Naive thymus-derived CD8-positive, alpha-beta T cell (primary cell): ENCODE measurements at regions not wholly inside any gene's neighbourhood (a gene's known extent, or its start where the extent isn't known, plus 50 kb on each side); places are given as distances from the start of the nearest gene placed in this dataset.
A peak's percentile ranks its signal among the peaks of the same experiment; 100 is the strongest.

ENCODE experiments used
- ATAC-seq, 2 donors: fragments of 150-1000 bp; cut with Tn5 transposase in 1 of 2; sonication (Bioruptor Pico), chemical (Tn5 transposase) in 1 of 2; 1 replicate in 1 of 2; 2 replicates in 1 of 2; pipeline ENCODE4 v1.10.0; 2021; ENCODE audit warnings: mild to moderate bottlenecking in 2 of 2, moderate library complexity in 2 of 2
- POLR2A ChIA-PET: fragments of 350-600 bp; sonication (Branson Sonifier 250); formaldehyde crosslinking; loops from one replicate; lab custom pipeline; 2021; ENCODE audit warnings: antibody characterized with exemption; lab: Charles Lee
- DNase-seq, 10 donors: peaks; one replicate each; pipeline versions ENCODE4 v3.0.0 to v3.0.0-alpha.2; 2020 to 2022
- H3K27ac Mint-ChIP-seq, 10 donors: one replicate each; pipeline ENCODE4 v1.8.0; 2020 to 2022; ENCODE audit warnings: mild to moderate bottlenecking in 10 of 10, mixed read lengths in 10 of 10, moderate library complexity in 4 of 10, inconsistent platforms in 1 of 10
- H3K27me3 Mint-ChIP-seq, 5 donors: one replicate each; pipeline ENCODE4 v1.8.0; 2021 to 2022; ENCODE audit warnings: mixed read lengths in 5 of 5
- H3K36me3 Mint-ChIP-seq, 3 donors: one replicate each; pipeline ENCODE4 v1.8.0; 2020 to 2022; ENCODE audit warnings: mixed read lengths in 3 of 3, mild to moderate bottlenecking in 2 of 3, inconsistent platforms in 1 of 3
- H3K4me1 Mint-ChIP-seq, 4 donors: one replicate each; pipeline ENCODE4 v1.8.0; 2021 to 2022; ENCODE audit warnings: mixed read lengths in 4 of 4
- H3K4me3 Mint-ChIP-seq, 10 donors: one replicate each; pipeline ENCODE4 v1.8.0; 2020 to 2022; ENCODE audit warnings: mild to moderate bottlenecking in 10 of 10, mixed read lengths in 10 of 10, moderate library complexity in 6 of 10, inconsistent platforms in 1 of 10
- H3K9me3 Mint-ChIP-seq, 9 donors: one replicate each; pipeline ENCODE4 v1.8.0; 2020 to 2022; ENCODE audit warnings: mixed read lengths in 9 of 9, mild to moderate bottlenecking in 3 of 9, inconsistent platforms in 1 of 9, moderate library complexity in 1 of 9

DNA sequence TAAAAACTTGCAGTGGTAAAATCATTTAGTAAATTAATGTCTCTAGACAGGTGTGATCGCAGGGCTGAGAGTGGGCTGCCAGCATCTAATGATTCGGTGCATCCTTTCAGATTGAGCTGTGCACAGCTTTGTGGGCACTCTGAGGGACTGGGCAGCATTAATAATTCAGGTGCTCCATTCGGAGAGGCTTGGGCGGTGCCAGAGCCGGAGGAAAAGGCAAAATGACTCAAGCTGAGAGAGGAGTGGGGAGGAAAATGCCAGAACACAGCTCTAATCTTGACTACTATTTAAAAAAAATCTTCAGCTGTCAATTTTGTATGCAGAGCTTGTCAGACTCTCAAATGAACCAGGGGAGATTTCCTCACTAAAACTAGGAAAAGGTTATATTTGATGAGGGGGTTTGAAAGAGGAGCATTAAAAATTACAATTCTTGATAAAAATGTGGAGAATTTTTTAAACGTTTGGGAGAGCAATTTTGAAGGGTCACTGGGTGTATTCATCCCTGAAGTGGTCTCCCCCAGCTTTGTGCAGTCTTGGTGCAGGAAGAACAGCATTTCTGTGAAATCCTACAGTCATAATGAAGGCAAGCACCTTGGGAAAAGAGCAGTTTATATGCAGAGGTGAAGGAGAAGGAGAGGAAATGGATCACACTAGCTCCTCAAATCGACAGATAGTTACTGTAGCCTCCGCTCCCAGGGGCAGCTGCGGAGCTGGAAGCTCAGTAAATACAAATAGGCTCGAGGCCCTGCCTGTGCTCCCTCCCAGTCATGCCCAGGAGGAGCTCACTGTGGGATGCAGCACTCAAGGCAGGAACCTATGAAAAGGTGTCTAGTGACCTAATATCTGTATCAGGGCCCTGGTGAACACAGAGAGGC, 535.4 kb upstream of the RAB6C start:
- peaks cover 0 to 11% (median 0%) of the 10 kb centered on the region in 9 donors for H3K9me3 Mint-ChIP-seq
- H3K4me1 Mint-ChIP-seq: peaks cover 0 to 2% (median 0%) of the 10 kb centered on the region in 4 donors
- no peak overlapping the region for H3K4me3 Mint-ChIP-seq
- peaks cover 0 to 8% (median 0%) of the 10 kb centered on the region in 3 donors for H3K36me3 Mint-ChIP-seq
- POLR2A ChIA-PET: no interaction called here
- ATAC-seq: no peak
- no peak for DNase-seq
- peaks cover 2 to 39% (median 12%) of the 10 kb centered on the region in 5 donors for H3K27me3 Mint-ChIP-seq
- H3K27ac Mint-ChIP-seq: peak overlapping the region in 1 of 10 donors; percentile 64

- no peak overlapping the region for H3K4me3 Mint-ChIP-seq
- H3K27ac Mint-ChIP-seq: no peak overlapping the region
- peaks cover 0 to 2% (median 0%) of the 10 kb centered on the region in 4 donors for H3K4me1 Mint-ChIP-seq
- no peak for ATAC-seq
- H3K27me3 Mint-ChIP-seq: peaks cover 2 to 36% (median 13%) of the 10 kb centered on the region in 5 donors
- POLR2A ChIA-PET: no interaction called here
- peaks cover 0 to 11% (median 0%) of the 10 kb centered on the region in 9 donors for H3K9me3 Mint-ChIP-seq
- DNase-seq: no peak
- peaks cover 0 to 10% (median 0%) of the 10 kb centered on the region in 3 donors for H3K36me3 Mint-ChIP-seq
These were observed 534.7 kb upstream of the RAB6C start for GRCh38 chr2:129444751-129445150.

- Mint-ChIP-seq H3K27ac (no peak overlapping the region), H3K27me3 (peaks cover 0 to 9% (median 1%) of the 10 kb centered on the region in 5 donors), H3K9me3 (peaks cover 0 to 3% (median 0%) of the 10 kb centered on the region in 9 donors), H3K4me1 (no peaks in the 10 kb centered on the region), H3K36me3 (no peaks in the 10 kb centered on the region), H3K4me3 (no peak overlapping the region)
- ATAC-seq: no peak
- POLR2A ChIA-PET: no interaction called here
- no peak for DNase-seq
These were observed 522.8 kb upstream of the RAB6C start for GRCh38 chr2:129456691-129457090.

- Mint-ChIP-seq H3K36me3 (no peaks in the 10 kb centered on the region), H3K27me3 (peaks cover 0 to 9% (median 2%) of the 10 kb centered on the region in 5 donors), H3K27ac (no peak overlapping the region), H3K4me1 (no peaks in the 10 kb centered on the region), H3K9me3 (peaks cover 0 to 3% (median 0%) of the 10 kb centered on the region in 9 donors), H3K4me3 (no peak overlapping the region)
- POLR2A ChIA-PET: no interaction called here
- ATAC-seq: no peak
- DNase-seq: no peak
These were observed 522.1 kb upstream of the RAB6C start for GRCh38 chr2:129457277-129457818.

DNA sequence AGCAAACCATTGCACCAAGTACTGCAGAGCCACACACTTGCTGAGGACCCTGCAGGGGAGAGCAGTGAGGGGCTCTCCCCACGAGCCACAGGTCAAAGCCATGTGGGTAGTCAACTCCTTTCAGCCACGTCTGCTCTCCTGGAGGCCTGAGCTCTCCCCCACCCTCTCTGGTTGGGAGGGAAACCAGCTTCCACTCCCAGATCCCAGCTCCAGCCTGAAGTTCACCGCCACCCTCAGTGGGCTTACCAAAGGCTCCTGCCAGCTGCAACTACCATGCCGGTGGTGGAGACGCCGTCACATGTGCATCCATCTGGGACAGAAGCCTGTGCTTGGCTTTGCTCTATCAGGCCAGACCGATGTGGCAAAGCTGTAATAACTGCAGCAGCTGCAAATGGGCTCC, 521.5 kb upstream of the RAB6C start:
- DNase-seq (no peak), ATAC-seq (no peak)
- H3K9me3 Mint-ChIP-seq: peaks cover 0 to 2% (median 0%) of the 10 kb centered on the region in 9 donors
- H3K4me3 Mint-ChIP-seq: no peak overlapping the region
- H3K4me1 Mint-ChIP-seq: no peaks in the 10 kb centered on the region
- H3K36me3 Mint-ChIP-seq: no peaks in the 10 kb centered on the region
- H3K27me3 Mint-ChIP-seq: peaks cover 0 to 5% (median 2%) of the 10 kb centered on the region in 5 donors
- H3K27ac Mint-ChIP-seq: no peak overlapping the region
- POLR2A ChIA-PET: no interaction called here

DNA sequence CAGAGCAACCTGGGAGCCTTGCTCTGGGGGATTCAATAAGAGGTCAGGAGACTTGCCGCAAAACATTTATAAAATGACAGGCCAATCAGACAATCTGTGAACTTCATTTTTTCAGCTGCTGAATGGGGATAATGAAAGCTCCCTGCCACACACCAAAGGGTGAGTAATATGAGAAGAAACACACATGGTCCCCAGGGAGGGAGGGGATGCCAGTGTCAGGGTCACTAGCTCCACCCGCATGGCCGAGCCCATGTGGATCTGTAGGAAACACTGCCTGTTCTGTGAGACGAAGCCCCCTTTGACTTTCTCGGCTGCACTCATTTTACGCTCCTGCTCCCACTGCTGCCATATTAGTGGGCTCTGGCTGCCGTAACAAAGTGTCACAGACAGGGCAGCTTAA, 521.0 kb upstream of the RAB6C start:
- Mint-ChIP-seq H3K27me3 (peaks cover 0 to 3% (median 1%) of the 10 kb centered on the region in 5 donors), H3K36me3 (no peaks in the 10 kb centered on the region), H3K4me1 (no peaks in the 10 kb centered on the region), H3K27ac (no peak overlapping the region), H3K9me3 (peaks cover 0 to 2% (median 0%) of the 10 kb centered on the region in 9 donors), H3K4me3 (no peak overlapping the region)
- ATAC-seq (no peak), DNase-seq (no peak)
- POLR2A ChIA-PET: no interaction called here

DNA sequence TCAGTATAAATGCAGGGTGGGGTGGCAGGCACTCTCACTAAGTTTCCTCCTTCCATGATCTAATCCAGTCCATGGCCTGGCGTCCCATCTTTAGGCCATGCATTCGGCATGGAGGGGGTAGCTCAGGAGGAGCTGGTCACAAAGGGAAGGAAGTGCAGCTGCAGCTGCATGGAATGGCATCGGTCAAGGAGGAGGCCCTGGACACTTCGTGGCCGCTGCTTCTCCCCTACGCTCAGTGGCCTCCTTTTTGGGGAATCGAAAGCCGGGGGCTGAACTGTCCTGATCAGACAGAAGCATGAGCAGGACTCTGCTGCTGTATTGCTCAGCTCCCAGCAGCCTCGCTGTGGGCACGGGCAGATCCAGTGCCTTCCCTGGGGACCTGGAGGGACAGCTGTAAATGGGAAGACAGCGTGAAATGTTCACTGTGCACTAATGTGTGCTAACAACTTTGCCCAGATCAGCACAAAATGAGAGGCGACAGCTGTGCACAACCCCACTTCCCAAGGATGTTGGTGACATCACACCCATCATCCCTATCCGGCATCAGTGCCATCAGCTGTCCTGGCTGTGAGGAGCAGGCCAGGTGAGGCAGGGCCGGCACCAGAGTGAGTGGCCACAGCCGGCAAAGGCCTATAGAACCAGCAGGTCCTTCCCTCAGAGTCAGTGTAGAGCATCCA, 520.1 kb upstream of the RAB6C start:
- Mint-ChIP-seq H3K27me3 (peaks cover 0 to 3% (median 0%) of the 10 kb centered on the region in 5 donors), H3K36me3 (no peaks in the 10 kb centered on the region), H3K9me3 (peaks cover 0 to 2% (median 0%) of the 10 kb centered on the region in 9 donors), H3K4me1 (no peaks in the 10 kb centered on the region), H3K4me3 (no peak overlapping the region), H3K27ac (no peak overlapping the region)
- no peak for ATAC-seq
- POLR2A ChIA-PET: no interaction called here
- DNase-seq: no peak

DNA sequence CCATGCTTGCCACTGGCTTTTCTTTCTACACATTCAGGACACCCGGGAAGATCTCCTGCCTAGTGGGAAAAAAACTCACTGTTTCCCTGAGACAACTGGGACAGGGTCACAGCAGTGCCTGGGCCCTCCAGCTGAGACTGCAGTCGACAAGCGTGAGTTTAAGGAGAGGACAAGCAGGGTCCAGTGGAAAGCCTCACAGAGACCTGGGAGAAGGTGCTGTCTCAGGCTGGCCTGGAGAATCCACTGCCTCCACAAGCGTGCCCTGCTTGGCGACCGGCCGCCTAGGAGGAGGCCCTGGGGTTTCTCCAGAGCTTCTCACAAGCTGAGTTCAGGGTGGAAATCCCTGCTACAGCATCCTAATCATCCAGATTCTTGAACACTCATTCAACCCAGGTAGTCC, 519.6 kb upstream of the RAB6C start:
- H3K27me3 Mint-ChIP-seq: peaks cover 0 to 3% (median 1%) of the 10 kb centered on the region in 5 donors
- POLR2A ChIA-PET: no interaction called here
- DNase-seq (no peak), ATAC-seq (no peak)
- peaks cover 0 to 2% (median 0%) of the 10 kb centered on the region in 9 donors for H3K9me3 Mint-ChIP-seq
- H3K4me3 Mint-ChIP-seq: no peak overlapping the region
- H3K27ac Mint-ChIP-seq: no peak overlapping the region
- H3K36me3 Mint-ChIP-seq: no peaks in the 10 kb centered on the region
- H3K4me1 Mint-ChIP-seq: peaks cover 0 to 2% (median 0%) of the 10 kb centered on the region in 4 donors

DNA sequence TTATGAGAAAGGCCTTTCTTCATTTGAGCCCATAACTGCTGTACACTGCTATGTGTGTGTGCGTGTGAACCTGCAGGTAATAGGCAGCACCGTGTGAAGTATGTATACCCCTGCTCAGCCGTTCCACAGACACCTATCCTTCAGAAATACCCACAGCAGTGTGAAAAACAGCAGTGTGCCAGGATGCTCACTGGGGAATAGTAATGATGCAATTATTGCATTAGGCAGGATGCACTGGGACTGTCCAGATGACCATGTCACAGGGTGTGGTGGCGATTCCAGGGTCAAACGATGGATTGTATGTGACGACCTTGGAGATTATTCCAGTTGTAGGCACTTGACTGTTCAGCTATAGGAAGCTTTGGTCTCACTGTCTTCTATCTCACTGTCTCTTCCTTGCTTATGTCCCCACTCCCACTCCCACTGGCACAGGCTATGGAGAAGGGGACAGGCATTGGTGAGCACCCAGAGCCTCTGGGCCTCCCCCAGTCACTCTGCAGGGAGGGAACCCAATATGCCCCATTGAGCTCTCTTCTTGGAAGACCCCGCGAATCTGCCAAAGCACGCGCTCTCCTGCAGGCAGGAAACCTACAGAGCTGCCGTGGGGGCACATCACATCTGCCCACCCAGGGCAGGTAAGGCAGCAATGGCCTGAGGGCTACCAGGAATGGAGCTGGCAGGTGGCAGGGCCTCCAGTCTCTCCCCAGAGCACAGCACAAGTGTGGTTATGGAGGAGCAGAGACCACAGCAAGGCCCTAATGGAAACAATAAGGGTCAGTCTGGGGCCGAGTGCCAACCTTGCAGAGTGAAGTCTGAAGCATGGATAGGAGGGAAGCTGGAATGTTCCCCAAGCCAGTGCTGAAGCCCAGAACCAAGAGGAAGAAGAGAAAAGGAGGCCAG, 518.9 kb upstream of the RAB6C start:
- Mint-ChIP-seq H3K4me3 (no peak overlapping the region), H3K27me3 (peaks cover 0 to 3% (median 0%) of the 10 kb centered on the region in 5 donors), H3K9me3 (peaks cover 0 to 2% (median 0%) of the 10 kb centered on the region in 9 donors), H3K4me1 (peaks cover 0 to 2% (median 0%) of the 10 kb centered on the region in 4 donors), H3K27ac (no peak overlapping the region), H3K36me3 (no peaks in the 10 kb centered on the region)
- POLR2A ChIA-PET: no interaction called here
- DNase-seq (no peak), ATAC-seq (no peak)

DNA sequence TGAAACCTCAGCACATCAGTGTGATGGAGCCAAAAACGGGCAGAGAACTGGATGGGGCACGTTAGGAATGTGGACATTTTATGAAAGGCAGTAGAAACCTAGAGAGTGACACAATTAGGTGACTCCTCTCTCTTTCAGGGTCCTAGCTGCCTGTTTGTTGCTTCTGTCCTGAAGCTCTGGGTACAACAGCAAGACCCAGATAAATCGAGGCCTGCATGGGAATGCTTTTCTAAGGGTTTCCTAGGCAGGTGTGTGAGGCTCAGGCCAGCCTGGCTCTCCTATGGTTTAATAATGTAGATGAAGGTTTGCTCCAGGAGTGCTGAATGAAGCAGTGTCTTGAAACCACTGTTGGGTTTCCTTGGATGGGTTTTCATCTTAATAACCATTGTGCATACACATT, 517.1 kb upstream of the RAB6C start:
- Mint-ChIP-seq H3K27ac (no peak overlapping the region), H3K27me3 (peaks cover 0 to 3% (median 0%) of the 10 kb centered on the region in 5 donors), H3K4me3 (no peak overlapping the region), H3K9me3 (peaks cover 0 to 6% (median 0%) of the 10 kb centered on the region in 9 donors), H3K36me3 (no peaks in the 10 kb centered on the region), H3K4me1 (peaks cover 0 to 2% (median 0%) of the 10 kb centered on the region in 4 donors)
- no peak for DNase-seq
- POLR2A ChIA-PET: no interaction called here
- no peak for ATAC-seq

DNA sequence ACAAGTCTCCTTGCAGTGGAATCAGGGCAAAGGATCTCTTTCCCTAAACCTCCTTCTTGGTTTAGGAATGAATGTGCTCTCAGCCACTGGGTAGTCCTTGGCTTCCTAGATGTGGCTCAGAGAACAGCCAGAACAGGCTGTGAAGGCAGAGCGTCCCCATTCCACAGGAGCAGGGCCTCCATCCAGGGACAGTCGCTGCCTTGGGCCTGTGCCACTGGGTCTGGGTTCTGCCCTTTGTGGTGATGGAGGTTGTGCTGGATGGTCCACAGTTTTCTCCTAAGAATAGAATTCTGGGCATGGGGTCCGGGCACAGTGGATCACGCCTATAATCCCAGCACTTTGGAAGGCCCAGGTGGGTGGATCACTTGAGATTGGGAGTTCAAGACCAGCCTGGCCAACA, 516.5 kb upstream of the RAB6C start:
- POLR2A ChIA-PET: no interaction called here
- H3K36me3 Mint-ChIP-seq: no peaks in the 10 kb centered on the region
- peaks cover 0 to 3% (median 0%) of the 10 kb centered on the region in 5 donors for H3K27me3 Mint-ChIP-seq
- no peak for ATAC-seq
- H3K9me3 Mint-ChIP-seq: peaks cover 0 to 6% (median 0%) of the 10 kb centered on the region in 9 donors
- no peak overlapping the region for H3K4me3 Mint-ChIP-seq
- DNase-seq: no peak
- no peak overlapping the region for H3K27ac Mint-ChIP-seq
- H3K4me1 Mint-ChIP-seq: peaks cover 0 to 2% (median 0%) of the 10 kb centered on the region in 4 donors

DNA sequence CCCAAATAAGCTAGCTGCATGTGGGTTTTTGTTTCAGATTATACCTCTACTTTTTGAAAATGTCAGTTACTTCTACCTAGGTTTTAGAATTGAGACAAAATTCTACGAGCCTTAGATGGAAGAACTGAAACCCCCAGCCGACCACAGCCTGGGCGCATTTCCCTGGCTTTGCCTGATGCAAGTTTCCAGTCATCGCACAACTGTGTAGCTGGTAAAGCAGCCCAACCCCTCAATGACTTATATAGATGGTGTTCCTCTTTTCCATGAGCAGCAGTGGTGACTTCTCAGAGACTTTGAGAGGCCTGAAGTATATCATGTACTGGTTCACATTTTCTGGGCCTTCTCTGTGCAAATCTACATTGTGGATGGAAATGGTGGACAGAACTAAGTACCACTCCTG, 515.4 kb upstream of the RAB6C start:
- H3K27ac Mint-ChIP-seq: no peak overlapping the region
- POLR2A ChIA-PET: no interaction called here
- peaks cover 0 to 2% (median 0%) of the 10 kb centered on the region in 4 donors for H3K4me1 Mint-ChIP-seq
- H3K36me3 Mint-ChIP-seq: no peaks in the 10 kb centered on the region
- H3K27me3 Mint-ChIP-seq: peaks cover 0 to 3% (median 0%) of the 10 kb centered on the region in 5 donors
- peaks cover 0 to 6% (median 0%) of the 10 kb centered on the region in 9 donors for H3K9me3 Mint-ChIP-seq
- ATAC-seq (no peak), DNase-seq (no peak)
- no peak overlapping the region for H3K4me3 Mint-ChIP-seq
